ENCODE measurements at regions not wholly inside any gene's neighbourhood (a gene's known extent, or its start where the extent isn't known, plus 50 kb on each side); places are given as distances from the start of the nearest gene placed in this dataset.

- Mint-ChIP-seq H3K27me3 (ENCODE audit: low read depth) (no peaks in the 10 kb centered on the region), H3K4me1 (ENCODE audit: low read depth) (peaks cover 10% of the 10 kb centered on the region), H3K9me3 (ENCODE audit: low read depth) (no peaks in the 10 kb centered on the region), H3K36me3 (ENCODE audit: low read depth) (no peaks in the 10 kb centered on the region), H3K27ac (ENCODE audit: unreplicated experiment) (no peak overlapping the region), H3K4me3 (ENCODE audit: unreplicated experiment) (no peak overlapping the region)
- DNase-seq (ENCODE audit: low spot score), result no peak
- no peak for TF ChIP-seq CTCF (IDR thresholded peaks at IDR 0.05)
Measured at GRCh38 chr2:3972377-3972776, 269.0 kb downstream of the DCDC2C start.

- H3K27me3 Mint-ChIP-seq (ENCODE audit: low read depth), result no peaks in the 10 kb centered on the region
- DNase-seq (ENCODE audit: low spot score), result no peak
- no peak for TF ChIP-seq CTCF (IDR thresholded peaks at IDR 0.05)
- H3K27ac Mint-ChIP-seq (ENCODE audit: unreplicated experiment), result no peak overlapping the region
- H3K4me1 Mint-ChIP-seq (ENCODE audit: low read depth), result peaks cover 10% of the 10 kb centered on the region
- peaks cover 6% of the 10 kb centered on the region for H3K9me3 Mint-ChIP-seq (ENCODE audit: low read depth)
- H3K36me3 Mint-ChIP-seq (ENCODE audit: low read depth), result peaks cover 2% of the 10 kb centered on the region
- no peak overlapping the region for H3K4me3 Mint-ChIP-seq (ENCODE audit: unreplicated experiment)
Measured at GRCh38 chr2:3974765-3975164, 271.4 kb downstream of the DCDC2C start.

- DNase-seq (ENCODE audit: low spot score), result no peak
- Mint-ChIP-seq H3K27ac (ENCODE audit: unreplicated experiment) (no peak overlapping the region), H3K9me3 (ENCODE audit: low read depth) (peaks cover 9% of the 10 kb centered on the region), H3K27me3 (ENCODE audit: low read depth) (no peaks in the 10 kb centered on the region), H3K4me3 (ENCODE audit: unreplicated experiment) (no peak overlapping the region), H3K4me1 (ENCODE audit: low read depth) (peaks cover 5% of the 10 kb centered on the region), H3K36me3 (ENCODE audit: low read depth) (peaks cover 2% of the 10 kb centered on the region)
- TF ChIP-seq CTCF (IDR thresholded peaks at IDR 0.05), result no peak
Measured at GRCh38 chr2:3981446-3981987, 278.1 kb downstream of the DCDC2C start.

DNA sequence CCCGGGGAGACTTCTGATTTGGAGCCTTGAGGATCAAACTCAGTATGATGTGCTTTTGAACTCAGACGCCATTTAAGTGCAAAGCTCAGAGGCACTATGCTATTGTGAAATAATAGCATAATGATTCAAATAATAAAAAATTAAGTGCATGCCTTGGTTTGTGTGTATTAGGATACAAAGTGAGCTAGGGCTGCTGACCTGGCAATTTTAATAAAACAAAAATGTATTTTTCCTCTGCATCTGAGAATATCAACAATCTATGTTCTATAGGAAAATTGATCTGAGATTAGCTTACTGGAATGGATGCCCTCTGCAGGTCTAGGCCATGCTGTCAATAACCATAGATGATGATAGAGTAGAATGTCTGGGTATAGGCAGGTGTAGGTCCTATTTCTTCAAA is 278.8 kb downstream of the DCDC2C start:
- Mint-ChIP-seq H3K27ac (ENCODE audit: unreplicated experiment) (no peak overlapping the region), H3K4me3 (ENCODE audit: unreplicated experiment) (no peak overlapping the region), H3K4me1 (ENCODE audit: low read depth) (peaks cover 2% of the 10 kb centered on the region), H3K27me3 (ENCODE audit: low read depth) (no peaks in the 10 kb centered on the region), H3K36me3 (ENCODE audit: low read depth) (peaks cover 2% of the 10 kb centered on the region), H3K9me3 (ENCODE audit: low read depth) (peaks cover 9% of the 10 kb centered on the region)
- no peak for TF ChIP-seq CTCF (IDR thresholded peaks at IDR 0.05)
- DNase-seq (ENCODE audit: low spot score), result no peak

GRCh38 chr2:3986063-3986462 is 282.7 kb downstream of the DCDC2C start:
- Mint-ChIP-seq H3K36me3 (ENCODE audit: low read depth) (no peaks in the 10 kb centered on the region), H3K27me3 (ENCODE audit: low read depth) (no peaks in the 10 kb centered on the region), H3K4me1 (ENCODE audit: low read depth) (no peaks in the 10 kb centered on the region), H3K4me3 (ENCODE audit: unreplicated experiment) (no peak overlapping the region), H3K9me3 (ENCODE audit: low read depth) (peaks cover 14% of the 10 kb centered on the region), H3K27ac (ENCODE audit: unreplicated experiment) (no peak overlapping the region)
- TF ChIP-seq CTCF (IDR thresholded peaks at IDR 0.05), result no peak
- no peak for DNase-seq (ENCODE audit: low spot score)
